ENCODE measurements at regions not wholly inside any gene's neighbourhood (a gene's known extent, or its start where the extent isn't known, plus 50 kb on each side); places are given as distances from the start of the nearest gene placed in this dataset.

GRCh38 chrX:20373063-20373462 is 106.4 kb upstream of the RPS6KA3 start:
- no peak for TF ChIP-seq CTCF (conservative IDR thresholded peaks at IDR 0.05; ENCODE audit: low read depth, low read length)
- TF ChIP-seq EZH2phosphoT487 (IDR thresholded peaks at IDR 0.05; ENCODE audit: borderline replicate concordance, low read length) = no peak

Measured in PC-3 (cell line).